Transverse colon (tissue), 4 donors: ENCODE measurements at regions not wholly inside any gene's neighbourhood (a gene's known extent, or its start where the extent isn't known, plus 50 kb on each side); places are given as distances from the start of the nearest gene placed in this dataset.
"Not testable (repeated sequence)": the region's sequence is repeated elsewhere in the genome, so short reads cannot be mapped to it uniquely, and the experiment has no call there.

Experiments
- DNase-seq: peaks from one replicate; pipeline ENCODE4 v3.0.0-alpha.2; 2019
- H3K27ac ChIP-seq, 4 donors: fragments of 200-600 bp; sonication (generic); 2 replicates each; pipeline ENCODE4 v1.5.1; 2016 to 2018; ENCODE audit warnings: inconsistent platforms in 4 of 4
- H3K27me3 ChIP-seq: fragments of 200-600 bp; sonication (generic); 2 replicates; pipeline ENCODE4 v1.5.1; 2017; ENCODE audit warnings: inconsistent platforms
- H3K36me3 ChIP-seq, 4 donors: fragments of 200-600 bp; sonication (generic); 2 replicates each; pipeline ENCODE4 v1.5.1; 2017 to 2019; ENCODE audit warnings: inconsistent platforms in 4 of 4
- H3K4me1 ChIP-seq, 4 donors: fragments of 200-600 bp; sonication (generic); 2 replicates each; pipeline ENCODE4 v1.5.1; 2017 to 2020; ENCODE audit warnings: inconsistent platforms in 4 of 4
- H3K4me3 ChIP-seq, 4 donors: fragments of 200-600 bp; sonication (generic); 1 replicate in 1 of 4; 2 replicates in 3 of 4; pipeline versions ENCODE4 v1.5.1 to v1.6.1; 2017 to 2019; ENCODE audit warnings: inconsistent platforms in 4 of 4
- H3K9me3 ChIP-seq, 2 donors: fragments of 200-600 bp; sonication (generic); 2 replicates each; pipeline ENCODE4 v1.5.1; 2017 to 2019; ENCODE audit warnings: inconsistent platforms in 2 of 2
- CTCF ChIP-seq, 5 experiments: fragments of 200-600 bp in 3 of 5; fragments of 450-650 bp in 2 of 5; sonication (generic) in 3 of 5; IDR thresholded peaks; 1 replicate in 2 of 5; 2 replicates in 3 of 5; pipeline ENCODE4 v1.5.1; 2016 to 2017; ENCODE audit warnings: antibody characterized with exemption in 5 of 5, inconsistent platforms in 3 of 5, mild to moderate bottlenecking in 2 of 5, moderate library complexity in 1 of 5
- EP300 ChIP-seq: sonication (generic); formaldehyde crosslinking; IDR thresholded peaks from one replicate; pipeline ENCODE4 v1.6.1; 2017; ENCODE audit warnings: antibody characterized with exemption, low read depth
- POLR2A ChIP-seq: fragments of 450-650 bp; IDR thresholded peaks from one replicate; pipeline ENCODE4 v1.6.1; 2016; ENCODE audit warnings: antibody characterized with exemption, mild to moderate bottlenecking, moderate library complexity
- POLR2AphosphoS5 ChIP-seq, 3 donors: sonication (generic); formaldehyde crosslinking; IDR thresholded peaks; one replicate each; pipeline ENCODE4 v1.6.1; 2016; ENCODE audit warnings: antibody characterized with exemption in 3 of 3
- WGBS, 2 donors: methylation state at CpG; one replicate each; pipeline ENCODE4 v1.1.5; 2018; ENCODE audit warnings: low coverage in 1 of 2; 5-methylcytosine and 5-hydroxymethylcytosine counted together
- in situ Hi-C, 4 donors: fragments of 200-750 bp; cut with MboI; loops; one replicate each; pipeline versions ENCODE4 v1.15.0 to v1.15.1; 2017; ENCODE audit warnings: low sequenced_read_pairs in 3 of 4, low pct_ligation_motif_present in 1 of 4, low pct_unique_long_range_greater_than_20kb in 1 of 4
- intact Hi-C: fragments of 100-400 bp; cut with DNase I; formaldehyde crosslinking; loops from one replicate; pipeline ENCODE4 v1.15.1; 2023; ENCODE audit warnings: low total_unique reads

GRCh38 chr4:9611101-9611500 lies 166.9 kb downstream of the DEFB131A start:
- intact Hi-C loops: no loop called here
- in situ Hi-C loops: no loop called here
- H3K4me1 ChIP-seq: no peaks in the 10 kb centered on the region
- TF ChIP-seq EP300 (no peak), POLR2AphosphoS5 (IDR thresholded peaks at IDR 0.05) (no peak), CTCF (IDR thresholded peaks at IDR 0.05) (no peak), POLR2A (no peak)
- 29 to 41% methylated on average over 3 of the region's 3 CpGs for WGBS, 2 donors
- H3K9me3 ChIP-seq: no peaks in the 10 kb centered on the region
- H3K4me3 ChIP-seq: no peak overlapping the region
- H3K27me3 ChIP-seq: no peaks in the 10 kb centered on the region
- no peaks in the 10 kb centered on the region for H3K36me3 ChIP-seq
- DNase-seq: no peak
- H3K27ac ChIP-seq: no peak overlapping the region

- H3K36me3 ChIP-seq, H3K27me3 ChIP-seq, intact Hi-C loops, H3K4me3 ChIP-seq, DNase-seq, in situ Hi-C loops, H3K27ac ChIP-seq, H3K4me1 ChIP-seq, H3K9me3 ChIP-seq: not testable (repeated sequence)
- 79 to 82% methylated on average over 3 of the region's 3 CpGs for WGBS, 2 donors
Measured at GRCh38 chr4:9636411-9636810, 145.0 kb upstream of the DRD5 start.

- in situ Hi-C loops: loop anchor here in 3 of 4 donors (25.0 kb wide), 1 partner anchor 122 kb away; no protein-coding TSS in a partner anchor
- DNase-seq: peak; percentile 9
Measured at GRCh38 chr4:9659678-9660077, 121.8 kb upstream of the DRD5 start.

GRCh38 chr4:9660955-9661354 lies 120.5 kb upstream of the DRD5 start:
- H3K4me1 ChIP-seq, intact Hi-C loops, H3K9me3 ChIP-seq, H3K27me3 ChIP-seq, H3K27ac ChIP-seq, DNase-seq, H3K36me3 ChIP-seq, H3K4me3 ChIP-seq: not testable (repeated sequence)
- in situ Hi-C loops: loop anchor here in 3 of 4 donors (25.0 kb wide), 1 partner anchor 124 kb away; no protein-coding TSS in a partner anchor
- 82 to 90% methylated on average over 2 to 4 of the region's 4 CpGs for WGBS, 2 donors

More at GRCh38 chr4:9659678-9660077, 121.8 kb upstream of the DRD5 start:
- H3K9me3 ChIP-seq, H3K4me3 ChIP-seq, H3K36me3 ChIP-seq, H3K4me1 ChIP-seq, H3K27me3 ChIP-seq, intact Hi-C loops, H3K27ac ChIP-seq: not testable (repeated sequence)
- 15% methylated on average over 14 of the region's 14 CpGs; no CpG with 5 or more reads in 1 of the 2 donors for WGBS, 2 donors
- TF ChIP-seq CTCF (IDR thresholded peaks at IDR 0.05): peak; percentile 53 to 76 (median 58)

- H3K27ac ChIP-seq, intact Hi-C loops, H3K4me1 ChIP-seq, H3K27me3 ChIP-seq, H3K4me3 ChIP-seq, H3K9me3 ChIP-seq, H3K36me3 ChIP-seq: not testable (repeated sequence)
- DNase-seq: peak; percentile 26
- in situ Hi-C loops: loop anchor here in 3 of 4 donors (25.0 kb wide), 1 partner anchor 133 kb away; no protein-coding TSS in a partner anchor
- 38% methylated on average over 10 of the region's 11 CpGs; no CpG with 5 or more reads in 1 of the 2 donors for WGBS, 2 donors
Measured at GRCh38 chr4:9670725-9671124, 110.7 kb upstream of the DRD5 start.

- H3K27me3 ChIP-seq, H3K4me1 ChIP-seq, H3K36me3 ChIP-seq, H3K27ac ChIP-seq, H3K9me3 ChIP-seq, DNase-seq, H3K4me3 ChIP-seq, intact Hi-C loops, in situ Hi-C loops: not testable (repeated sequence)
- WGBS, 2 donors: 89% methylated on average over 10 of the region's 10 CpGs; no CpG with 5 or more reads in 1 of the 2 donors
Measured at GRCh38 chr4:9677357-9677756, 104.1 kb upstream of the DRD5 start.
